ENCODE measurements at regions not wholly inside any gene's neighbourhood (a gene's known extent, or its start where the extent isn't known, plus 50 kb on each side); places are given as distances from the start of the nearest gene placed in this dataset.
A peak's percentile ranks its signal among the peaks of the same experiment; 100 is the strongest.
"Not testable (repeated sequence)": the region's sequence is repeated elsewhere in the genome, so short reads cannot be mapped to it uniquely, and the experiment has no call there.

- no peak for DNase-seq (ENCODE audit: low read depth in 2 of 2)
These were observed 288.7 kb upstream of the KCND2 start for GRCh38 chr7:119984247-119984646.

GRCh38 chr7:119988401-119988800 lies 284.6 kb upstream of the KCND2 start:
- no peak for DNase-seq (ENCODE audit: low read depth in 2 of 2)

- DNase-seq (ENCODE audit: low read depth in 2 of 2): no peak
These were observed 278.0 kb upstream of the KCND2 start for GRCh38 chr7:119994928-119995327.

GRCh38 chr7:119996634-119997033 lies 276.3 kb upstream of the KCND2 start:
- DNase-seq (ENCODE audit: low read depth in 2 of 2): no peak

GRCh38 chr7:119999738-120000475 lies 273.1 kb upstream of the KCND2 start:
- DNase-seq (ENCODE audit: low read depth in 2 of 2): no peak

- no peak for DNase-seq (ENCODE audit: low read depth in 2 of 2)
These were observed 267.3 kb upstream of the KCND2 start for GRCh38 chr7:120005720-120006119.

GRCh38 chr7:120014301-120014700 lies 258.7 kb upstream of the KCND2 start:
- not testable (repeated sequence) for DNase-seq (ENCODE audit: low read depth in 2 of 2)

- no peak for DNase-seq (ENCODE audit: low read depth in 2 of 2)
These were observed 258.0 kb upstream of the KCND2 start for GRCh38 chr7:120014925-120015465.

GRCh38 chr7:120021085-120021484 lies 251.9 kb upstream of the KCND2 start:
- DNase-seq (ENCODE audit: low read depth in 2 of 2): no peak

GRCh38 chr7:120023494-120024167 lies 249.3 kb upstream of the KCND2 start:
- no peak for DNase-seq (ENCODE audit: low read depth in 2 of 2)

GRCh38 chr7:120028636-120029035 lies 244.3 kb upstream of the KCND2 start:
- DNase-seq (ENCODE audit: low read depth in 2 of 2): no peak

- DNase-seq (ENCODE audit: low read depth in 2 of 2): no peak
These were observed 242.1 kb upstream of the KCND2 start for GRCh38 chr7:120030876-120031275.

GRCh38 chr7:120033114-120033513 lies 239.9 kb upstream of the KCND2 start:
- peak in 1 of 2 donors; percentile 1 for DNase-seq (ENCODE audit: low read depth in 2 of 2)

GRCh38 chr7:120039138-120039537 lies 233.8 kb upstream of the KCND2 start:
- no peak for DNase-seq (ENCODE audit: low read depth in 2 of 2)

GRCh38 chr7:120041798-120042197 lies 231.2 kb upstream of the KCND2 start:
- no peak for DNase-seq (ENCODE audit: low read depth in 2 of 2)

GRCh38 chr7:120043250-120043649 lies 229.7 kb upstream of the KCND2 start:
- no peak for DNase-seq (ENCODE audit: low read depth in 2 of 2)

- peak in 1 of 2 donors; percentile 64 for DNase-seq (ENCODE audit: low read depth in 2 of 2)
These were observed 220.0 kb upstream of the KCND2 start for GRCh38 chr7:120052884-120053382.

- DNase-seq (ENCODE audit: low read depth in 2 of 2): no peak
These were observed 219.5 kb upstream of the KCND2 start for GRCh38 chr7:120053390-120053961.

- DNase-seq (ENCODE audit: low read depth in 2 of 2): no peak
These were observed 218.4 kb upstream of the KCND2 start for GRCh38 chr7:120054376-120055100.

GRCh38 chr7:120055300-120055699 lies 217.7 kb upstream of the KCND2 start:
- DNase-seq (ENCODE audit: low read depth in 2 of 2): peak in 1 of 2 donors; percentile 17

GRCh38 chr7:120056227-120056626 lies 216.7 kb upstream of the KCND2 start:
- no peak for DNase-seq (ENCODE audit: low read depth in 2 of 2)

- DNase-seq (ENCODE audit: low read depth in 2 of 2): no peak
These were observed 213.3 kb upstream of the KCND2 start for GRCh38 chr7:120059641-120060040.

Measured in lung microvascular endothelial cell (primary cell).